Esophagus squamous epithelium (tissue), 4 donors: ENCODE measurements at regions not wholly inside any gene's neighbourhood (a gene's known extent, or its start where the extent isn't known, plus 50 kb on each side); places are given as distances from the start of the nearest gene placed in this dataset.

ENCODE experiments used
- CTCF ChIP-seq, 6 experiments: fragments of 450-650 bp in 4 of 6; fragments of 200-600 bp in 2 of 6; sonication (generic) in 2 of 6; IDR thresholded peaks; one replicate each; pipeline ENCODE4 v1.5.1; 2016 to 2019; ENCODE audit warnings: antibody characterized with exemption in 6 of 6, mild to moderate bottlenecking in 4 of 6, moderate library complexity in 4 of 6
- POLR2A ChIP-seq, 4 donors: fragments of 450-650 bp; IDR thresholded peaks; one replicate each; pipeline ENCODE4 v1.6.1; 2017; ENCODE audit warnings: antibody characterized with exemption in 4 of 4, mild to moderate bottlenecking in 4 of 4, moderate library complexity in 3 of 4

DNA sequence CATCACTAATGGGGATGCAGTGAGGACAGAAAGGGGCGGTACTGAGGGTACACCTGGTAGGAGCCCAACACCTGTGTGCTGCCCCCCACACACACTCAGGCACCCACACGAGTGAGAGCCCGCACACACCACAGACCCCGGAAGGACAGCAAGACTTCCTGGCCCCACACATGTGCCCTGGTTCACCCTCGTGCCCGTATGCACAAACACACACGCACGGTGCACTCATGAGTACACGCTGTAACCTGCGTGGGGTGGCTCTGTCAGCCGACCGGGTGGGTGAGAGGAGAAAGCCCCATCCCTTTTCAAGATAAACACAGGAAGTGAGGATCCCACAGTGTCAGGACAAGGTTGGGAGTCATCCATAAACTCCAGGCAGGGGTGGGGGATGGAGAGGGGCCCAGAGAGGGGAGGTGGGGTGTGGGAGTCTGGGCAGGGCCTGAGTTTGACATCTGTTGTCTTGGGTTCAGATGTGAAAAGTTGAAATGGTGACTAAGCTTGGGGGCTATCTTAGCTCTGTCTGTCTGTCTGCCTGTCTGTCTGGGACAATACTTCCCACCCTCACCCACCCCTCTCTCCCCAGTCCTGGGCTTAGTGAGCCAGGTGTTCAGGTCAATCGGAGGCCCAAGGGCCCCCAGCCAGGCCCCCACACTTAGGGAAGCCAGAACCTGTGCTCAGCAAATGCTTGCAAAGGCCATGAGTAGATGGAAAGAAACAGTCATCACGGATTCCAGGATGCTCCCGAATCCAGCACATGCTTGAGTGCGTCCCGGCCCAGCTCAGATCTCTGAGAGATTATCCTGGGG is 119.8 kb upstream of the ZBTB40 start:
- TF ChIP-seq CTCF (IDR thresholded peaks at IDR 0.05) (no peak), POLR2A (IDR thresholded peaks at IDR 0.05) (no peak)
